HG03439 (cell line): ENCODE measurements at regions not wholly inside any gene's neighbourhood (a gene's known extent, or its start where the extent isn't known, plus 50 kb on each side); places are given as distances from the start of the nearest gene placed in this dataset.

ENCODE experiments used
- ATAC-seq: cut with Tn5 transposase; IDR thresholded peaks from one replicate; pipeline ENCODE4 v1.9.1; 2021; ENCODE audit warnings: mild to moderate bottlenecking, moderate library complexity; ENCODE audit not compliant: unreplicated experiment

DNA sequence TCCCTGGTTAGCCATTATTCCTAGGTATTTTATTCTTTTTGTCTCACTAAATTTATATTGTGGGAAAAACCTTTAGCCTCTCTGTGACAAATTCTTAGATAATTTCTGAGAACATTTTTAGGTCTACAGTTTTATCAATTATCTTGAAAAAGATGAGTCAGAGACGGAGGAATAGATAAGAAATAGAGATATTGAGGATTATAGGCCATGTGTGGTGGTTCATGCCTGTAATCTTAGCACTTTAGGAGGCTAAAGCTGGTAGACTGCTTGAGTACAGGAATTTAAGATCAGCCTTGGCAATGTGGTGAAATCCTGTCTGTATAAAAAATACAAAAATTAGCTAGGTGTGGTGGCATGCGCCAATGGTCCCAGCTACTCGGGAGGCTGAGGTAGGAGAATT is 960.2 kb downstream of the SQOR start:
- no peak for ATAC-seq

DNA sequence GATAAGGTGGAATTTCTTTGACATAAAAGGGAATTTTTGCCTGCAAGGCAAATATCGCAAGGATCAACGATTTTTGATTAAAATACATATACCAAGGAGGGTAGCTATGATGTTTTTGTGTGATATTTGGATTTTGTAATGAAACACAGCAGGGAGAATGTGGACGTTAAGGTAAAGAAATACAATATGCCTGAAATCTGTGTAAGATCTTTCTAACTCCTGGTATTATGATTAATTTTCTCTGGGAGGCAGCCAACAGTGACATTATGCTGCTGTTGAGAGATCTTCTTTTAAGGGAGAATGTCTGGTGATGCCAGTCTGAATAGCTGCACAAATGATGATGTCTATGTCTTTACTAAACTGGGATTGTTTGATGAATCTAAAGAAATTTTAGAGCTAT is 972.2 kb downstream of the SQOR start:
- ATAC-seq: no peak

DNA sequence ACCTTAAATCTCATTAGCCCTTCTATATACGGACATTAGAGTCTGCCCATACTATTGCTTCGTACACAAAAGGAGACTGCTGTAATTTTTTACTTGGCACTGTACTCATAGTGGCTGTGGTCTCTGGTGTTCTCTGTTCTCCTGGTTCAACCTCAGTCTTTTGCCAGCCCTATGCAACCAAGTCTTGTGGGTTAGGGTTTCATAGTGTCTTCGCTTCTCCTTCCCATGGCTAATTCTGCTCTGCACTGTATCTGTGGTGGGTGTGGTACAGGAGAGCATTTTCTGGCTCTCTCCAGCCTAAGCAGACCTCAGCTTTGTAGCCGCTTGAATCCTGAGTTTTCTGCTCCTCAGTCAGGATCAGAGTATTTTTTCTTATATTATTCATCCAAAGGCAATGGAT is 981.2 kb downstream of the SQOR start:
- no peak for ATAC-seq

DNA sequence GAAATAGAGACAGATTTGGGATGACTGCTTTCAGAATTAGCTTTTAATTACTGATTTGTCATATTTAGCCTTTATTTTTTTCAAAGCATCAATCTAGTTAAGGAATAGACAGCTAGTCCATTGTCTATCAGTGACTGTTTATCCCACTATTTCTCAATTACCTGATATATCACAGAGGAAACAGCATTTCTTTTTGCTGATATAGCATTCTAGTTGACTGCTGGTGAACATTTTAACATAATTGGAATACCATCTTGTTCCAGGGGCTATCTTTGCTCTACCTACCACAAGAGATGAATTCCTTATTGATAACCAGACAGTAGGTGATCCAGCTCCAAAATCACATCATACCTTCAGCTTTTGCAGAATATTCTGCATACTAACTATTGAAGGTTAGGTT is 982.7 kb downstream of the SQOR start:
- ATAC-seq: no peak

DNA sequence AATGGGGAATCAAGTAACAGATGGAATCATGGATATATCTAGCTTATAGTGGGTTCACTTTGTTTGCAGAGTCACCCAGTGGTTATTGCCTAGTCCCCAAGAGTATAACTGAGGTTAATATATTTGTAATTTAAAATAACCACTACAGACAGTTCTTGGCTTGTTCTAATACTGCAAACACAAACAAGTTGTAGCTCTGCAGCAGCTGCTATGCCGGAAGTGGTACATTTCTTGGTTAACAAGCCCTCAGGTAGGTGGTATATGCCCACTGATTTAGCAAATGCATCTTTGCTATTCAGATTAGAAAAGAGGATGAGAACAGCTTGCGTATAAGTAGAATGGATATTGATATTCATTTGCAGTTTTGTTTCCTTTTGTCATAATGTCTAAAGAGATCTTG is 984.2 kb downstream of the SQOR start:
- no peak for ATAC-seq

DNA sequence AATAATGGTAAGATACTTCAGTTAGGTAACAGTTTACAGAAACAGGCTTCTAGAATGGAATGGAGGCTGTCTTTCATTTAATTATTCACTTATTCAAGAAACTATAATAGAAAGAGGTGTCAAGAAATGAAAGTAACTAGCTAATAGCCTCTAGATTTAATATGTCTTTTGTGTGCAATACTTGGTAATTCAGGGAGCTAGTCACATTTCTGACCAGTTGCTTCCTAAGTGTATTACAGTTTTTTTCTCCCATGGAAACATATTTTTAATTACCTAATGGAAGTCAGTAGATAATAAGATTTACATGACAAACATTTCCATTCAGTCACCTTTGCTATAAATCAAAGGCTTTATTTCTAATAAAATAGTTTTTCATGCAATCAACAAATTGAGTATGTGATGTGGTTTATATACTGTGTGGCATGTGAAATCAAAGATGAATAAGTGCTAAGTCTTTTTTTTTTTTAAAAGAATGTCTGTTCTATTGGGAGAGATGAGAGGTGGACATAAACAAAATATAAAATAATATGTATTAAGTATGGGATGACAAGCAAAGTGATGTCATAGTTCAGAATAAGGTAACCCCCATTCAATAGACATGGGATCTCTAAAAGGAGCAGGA is 985.7 kb downstream of the SQOR start:
- no peak for ATAC-seq

DNA sequence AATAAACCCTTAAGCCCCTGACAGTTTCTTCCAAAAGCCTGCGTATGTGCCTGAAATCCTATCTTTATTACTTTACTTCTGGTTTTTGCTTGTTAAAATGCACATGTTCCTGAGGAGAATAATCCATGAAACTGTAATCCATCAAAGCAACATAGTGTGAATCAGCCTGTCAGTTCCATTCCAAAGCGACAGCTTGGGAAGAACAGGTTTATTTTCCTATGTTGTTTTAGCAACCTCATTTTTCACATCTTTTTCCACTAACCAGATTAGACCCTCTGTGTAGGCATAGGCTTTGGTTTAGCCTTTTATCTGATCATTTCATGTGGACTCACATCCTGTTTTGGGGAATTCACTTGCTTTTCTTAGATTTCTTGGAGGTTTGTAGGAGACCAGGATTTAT is 988.0 kb downstream of the SQOR start:
- no peak for ATAC-seq

DNA sequence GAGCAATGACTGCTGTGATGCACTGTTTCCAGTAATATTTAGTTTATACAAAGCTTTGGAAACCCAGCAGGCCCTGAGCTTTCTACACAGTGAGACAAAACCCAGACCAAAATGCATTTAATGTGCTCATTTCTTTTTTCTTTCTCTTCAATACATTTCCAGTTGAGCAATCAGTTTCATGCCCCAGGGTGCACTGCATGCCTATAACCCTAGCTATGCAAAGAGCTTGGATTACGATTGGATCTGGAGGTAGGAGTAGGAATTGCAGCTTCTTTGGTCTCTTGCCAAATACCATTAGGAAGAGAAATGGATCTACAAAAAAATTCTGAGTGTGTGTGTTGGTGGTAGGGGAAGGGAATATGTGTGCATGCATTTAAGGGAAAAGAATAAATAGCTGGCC is 1001.4 kb downstream of the SQOR start:
- ATAC-seq: no peak

DNA sequence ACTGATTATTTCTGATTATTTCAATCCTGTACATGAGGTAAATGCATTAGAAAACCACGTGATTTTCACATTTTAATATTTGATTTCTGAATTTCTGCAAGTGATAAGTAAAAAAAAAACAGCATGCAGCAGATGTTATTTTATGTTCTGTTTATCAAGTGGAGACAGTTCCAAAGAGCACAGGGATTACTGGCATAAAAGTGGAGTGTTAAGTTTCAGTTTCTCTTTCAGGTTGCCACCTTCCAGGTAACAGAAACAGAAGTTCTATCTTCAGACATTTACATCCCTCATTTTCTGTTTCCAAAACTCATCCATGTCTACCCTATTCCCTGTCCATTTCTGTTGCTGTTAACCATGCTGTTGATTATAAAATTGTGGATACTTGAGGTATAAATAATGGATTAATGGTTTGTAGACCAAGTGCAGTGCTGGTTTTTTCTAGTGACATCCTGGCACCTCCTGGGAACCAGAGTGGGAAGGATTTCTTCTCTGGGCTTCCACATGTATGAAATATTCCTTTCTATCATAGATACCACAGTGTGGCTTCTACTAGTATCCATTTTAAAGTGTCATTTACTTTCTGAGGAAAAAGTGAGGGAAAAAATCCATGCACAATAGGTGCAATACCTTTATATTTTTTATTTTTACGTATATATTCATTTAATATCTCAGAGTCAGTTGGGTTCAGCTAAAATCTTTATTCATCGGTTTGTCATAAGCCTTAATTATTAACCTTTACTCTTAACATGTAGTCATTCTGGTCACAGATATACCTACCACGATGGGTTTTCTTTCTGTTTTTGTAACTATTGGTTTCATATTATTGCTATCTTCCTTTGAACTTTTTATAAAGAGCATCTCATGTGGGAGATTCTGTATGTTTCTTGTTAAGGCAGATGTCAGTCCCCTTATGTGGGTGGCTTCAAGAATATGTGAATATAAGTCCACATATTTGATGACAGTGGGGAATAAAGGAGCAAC is 1010.0 kb downstream of the SQOR start:
- ATAC-seq: no peak

DNA sequence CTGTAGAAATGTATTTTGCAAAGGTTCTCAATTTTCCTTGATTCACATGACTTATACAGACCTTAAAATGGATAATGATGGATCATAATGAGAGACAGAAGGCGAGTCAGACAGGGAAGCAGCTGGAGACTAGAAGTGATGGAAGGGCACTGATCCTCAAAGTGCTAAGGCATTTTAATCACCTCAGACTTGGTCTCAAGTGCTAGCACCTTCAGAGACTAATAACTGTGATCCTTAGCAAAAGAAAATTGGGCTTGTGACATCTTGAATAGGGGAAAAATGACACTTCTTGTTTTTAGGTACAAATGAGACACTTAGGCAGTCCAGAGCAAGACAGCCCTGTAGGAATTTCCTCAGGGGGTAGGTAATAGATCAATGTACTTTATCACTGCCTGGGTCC is 1011.7 kb downstream of the SQOR start:
- ATAC-seq: no peak

DNA sequence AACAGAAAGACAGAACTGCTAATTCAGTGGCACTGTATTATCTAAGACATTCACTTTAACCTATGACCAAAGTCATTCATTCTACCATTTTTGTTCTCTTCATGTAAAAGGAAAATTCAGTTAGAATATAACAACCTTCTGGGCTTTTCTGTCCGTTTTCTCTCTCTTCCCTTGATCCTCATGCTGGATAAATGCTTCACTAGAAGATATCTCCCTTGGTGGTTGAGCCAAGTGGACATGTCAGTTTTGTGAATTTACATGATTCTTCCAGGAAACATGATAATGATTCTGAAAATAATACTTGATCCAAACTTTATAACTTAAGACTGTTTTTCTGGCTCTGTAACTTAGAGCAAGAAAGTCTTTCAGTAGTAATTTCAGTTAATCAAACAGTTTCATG is 1012.2 kb downstream of the SQOR start:
- ATAC-seq: no peak

DNA sequence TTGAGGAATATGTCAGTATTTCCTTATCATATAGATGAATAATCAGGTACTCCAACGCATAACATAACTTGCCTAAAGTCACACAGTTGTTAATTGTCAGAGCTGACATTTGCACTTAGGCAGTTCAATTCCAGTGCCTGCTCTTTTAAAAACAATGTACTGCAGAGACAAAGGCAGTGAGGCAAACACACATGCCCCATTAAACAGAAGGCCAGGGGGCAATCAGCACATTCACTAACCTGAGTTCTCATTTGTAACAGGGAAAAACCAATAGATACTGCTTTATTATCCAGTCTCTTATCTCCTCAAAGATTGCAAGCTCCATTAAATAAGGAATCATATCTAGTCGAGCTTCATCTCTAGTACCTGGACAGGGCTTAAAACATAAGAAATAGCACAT is 1017.4 kb downstream of the SQOR start:
- ATAC-seq: no peak

DNA sequence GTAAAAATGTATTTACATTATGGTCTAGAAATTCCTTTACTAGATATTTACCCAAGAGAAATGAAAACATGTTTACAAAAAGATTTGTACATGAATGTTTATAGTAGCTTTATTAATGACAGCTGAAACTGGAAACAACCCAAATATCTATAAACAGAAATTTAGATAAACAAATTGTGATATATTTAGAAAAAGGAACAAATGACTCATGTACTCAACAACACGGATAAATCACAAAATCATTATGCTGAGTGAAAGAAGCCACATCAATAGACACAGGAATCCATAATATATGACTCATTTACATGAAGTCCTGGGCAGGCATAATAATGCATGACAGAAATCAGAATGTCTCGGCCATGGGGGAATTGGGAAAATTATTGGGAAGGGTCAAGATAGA is 1020.2 kb downstream of the SQOR start:
- ATAC-seq: no peak

DNA sequence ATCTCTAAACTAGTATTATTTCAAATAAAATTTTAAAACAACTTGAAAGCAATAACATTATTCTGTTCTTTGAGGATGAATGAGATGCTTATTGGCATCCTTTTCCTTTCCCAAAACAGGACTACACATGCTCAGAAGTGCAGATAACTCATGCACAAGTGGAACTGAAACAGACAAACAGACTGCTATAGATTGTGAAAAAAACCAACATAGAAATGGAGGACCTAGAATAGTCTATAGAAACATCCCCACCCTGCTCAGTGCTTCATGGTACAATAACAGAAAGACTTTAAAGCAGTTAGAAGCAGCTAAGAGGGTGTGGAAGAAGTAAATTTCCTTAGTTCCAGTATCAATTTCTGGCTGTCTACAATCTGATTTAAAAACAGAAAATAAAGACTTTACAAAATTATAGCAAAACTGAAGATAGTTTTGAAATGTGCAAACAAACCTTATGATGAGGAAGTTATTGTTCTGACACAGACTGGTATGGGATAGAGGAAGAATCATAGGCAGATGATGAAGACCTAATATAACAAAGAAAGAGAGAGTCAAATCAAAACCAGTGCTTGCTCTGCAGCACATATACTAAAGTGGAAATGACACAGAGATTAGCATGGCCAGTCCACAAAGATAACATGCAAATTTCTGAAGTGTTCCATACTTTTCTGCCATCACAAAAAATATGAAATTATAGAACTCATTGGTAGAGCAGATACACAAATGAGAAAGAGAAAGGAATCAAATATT is 1025.4 kb downstream of the SQOR start:
- no peak for ATAC-seq

DNA sequence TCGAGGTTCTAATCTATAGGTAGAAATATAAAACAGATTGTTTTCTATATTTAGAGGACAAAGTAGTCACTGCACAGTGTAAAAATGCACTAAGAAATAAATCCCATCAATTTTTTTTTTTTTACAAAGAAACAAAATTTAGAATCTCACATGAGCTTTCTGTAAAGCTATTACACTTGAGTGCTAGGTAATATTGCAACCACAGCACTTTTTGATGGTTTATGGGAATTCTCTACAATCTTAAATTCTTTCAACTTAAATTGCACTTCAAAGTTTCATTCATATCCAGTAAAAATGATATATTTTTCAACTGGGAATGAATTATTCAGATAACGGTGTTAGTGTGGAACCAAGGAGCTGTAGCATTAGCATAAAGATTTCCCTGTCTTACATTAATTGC is 1035.4 kb downstream of the SQOR start:
- ATAC-seq: no peak

DNA sequence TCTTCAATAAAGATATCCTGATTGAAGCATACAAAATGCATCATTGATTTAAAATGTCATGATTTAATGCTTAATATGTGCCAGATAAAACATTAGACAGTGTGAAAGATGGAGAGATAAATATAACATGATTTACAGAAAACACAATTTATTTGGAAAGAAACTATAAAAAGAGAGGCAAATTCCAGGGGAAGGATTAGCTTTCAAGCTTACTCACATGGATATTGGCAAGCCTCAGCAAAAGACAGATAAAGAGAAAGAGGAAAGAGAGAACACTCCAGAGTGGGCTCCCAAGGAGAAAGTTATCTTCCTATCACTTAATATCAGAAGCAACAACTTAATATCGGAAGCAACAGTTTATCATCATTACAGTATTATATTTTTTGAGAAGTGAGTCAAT is 1036.5 kb downstream of the SQOR start:
- no peak for ATAC-seq

DNA sequence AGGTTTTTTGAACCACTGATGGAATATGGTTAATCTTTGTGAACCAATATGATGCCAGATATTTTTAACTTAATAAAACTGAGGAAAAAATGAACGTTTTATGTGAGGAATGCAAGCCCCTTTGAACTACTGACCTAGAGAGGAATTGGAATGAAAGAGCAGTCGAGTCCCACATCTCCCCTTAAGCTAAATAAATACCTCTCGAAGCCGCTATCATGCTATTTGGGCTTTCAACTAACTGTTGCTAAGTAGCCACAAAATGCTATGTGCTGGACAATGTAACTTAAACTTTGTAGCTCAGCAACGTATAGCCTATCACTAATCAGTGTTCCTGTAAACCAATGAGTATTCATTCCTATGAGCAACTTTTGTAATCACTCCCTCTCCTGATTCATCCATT is 1037.2 kb downstream of the SQOR start:
- ATAC-seq: no peak

DNA sequence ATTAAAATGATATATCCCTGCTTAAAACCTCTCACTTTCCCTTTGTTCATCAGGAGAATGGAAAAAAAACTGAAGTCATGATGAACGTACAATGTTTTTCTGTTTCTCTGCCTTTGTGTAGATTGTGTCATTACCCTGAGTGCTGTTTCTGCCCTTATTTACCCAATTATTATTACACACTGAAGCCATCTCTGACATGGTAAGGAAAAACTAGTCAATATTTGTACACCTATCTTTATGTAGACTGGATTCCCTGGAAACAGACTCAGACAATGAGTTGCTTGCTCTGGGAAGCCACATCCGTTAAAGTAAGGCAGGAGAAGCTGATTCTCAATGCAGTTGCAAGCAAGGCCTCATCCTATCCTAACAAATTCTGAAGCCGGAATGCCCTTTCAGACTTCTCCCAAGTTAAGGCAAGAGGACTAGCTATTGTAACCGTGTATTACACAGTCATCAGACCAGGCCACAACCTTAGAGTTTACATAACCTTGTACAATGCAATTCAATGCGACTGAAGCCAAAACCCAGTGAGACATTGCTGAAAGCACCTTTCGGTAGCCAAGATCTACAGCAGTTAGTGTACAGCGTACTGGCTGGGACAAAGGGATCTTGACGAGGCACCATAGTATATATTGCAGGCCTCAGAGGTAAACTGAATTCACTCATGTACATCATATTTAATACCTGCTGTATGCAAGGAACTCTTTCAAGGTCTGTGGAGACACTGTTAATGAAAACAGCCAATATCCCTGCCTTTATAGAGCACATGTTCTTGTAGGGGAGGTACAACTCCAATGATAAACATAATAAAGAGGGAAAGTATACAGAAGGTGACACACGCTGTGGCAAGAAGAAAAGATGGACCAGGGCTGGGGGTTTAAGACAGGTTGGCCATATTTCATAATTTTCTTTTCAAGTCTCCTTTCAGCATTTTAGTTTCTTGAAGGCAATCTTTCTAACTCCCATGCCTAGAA is 1040.8 kb upstream of the SEMA6D start:
- ATAC-seq: no peak

DNA sequence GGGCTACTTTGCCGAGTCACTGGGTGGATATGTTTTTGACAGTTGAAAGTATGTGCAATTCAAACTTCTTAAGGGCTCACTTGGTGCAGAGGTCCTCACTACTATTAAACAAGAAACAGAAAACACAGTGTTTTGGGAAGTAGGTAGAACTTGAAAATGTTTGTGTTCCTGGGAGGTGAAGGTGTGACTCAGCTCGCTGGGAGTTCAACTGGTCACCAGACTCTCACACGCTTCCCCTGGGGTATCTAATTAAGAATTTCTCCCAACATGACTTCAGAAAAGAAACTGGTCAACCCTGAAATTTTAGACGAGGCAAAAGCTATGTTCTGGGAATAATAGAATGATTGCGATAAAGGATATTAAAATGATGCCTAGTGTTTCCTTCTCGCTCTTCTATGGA is 1039.8 kb upstream of the SEMA6D start:
- ATAC-seq: no peak

DNA sequence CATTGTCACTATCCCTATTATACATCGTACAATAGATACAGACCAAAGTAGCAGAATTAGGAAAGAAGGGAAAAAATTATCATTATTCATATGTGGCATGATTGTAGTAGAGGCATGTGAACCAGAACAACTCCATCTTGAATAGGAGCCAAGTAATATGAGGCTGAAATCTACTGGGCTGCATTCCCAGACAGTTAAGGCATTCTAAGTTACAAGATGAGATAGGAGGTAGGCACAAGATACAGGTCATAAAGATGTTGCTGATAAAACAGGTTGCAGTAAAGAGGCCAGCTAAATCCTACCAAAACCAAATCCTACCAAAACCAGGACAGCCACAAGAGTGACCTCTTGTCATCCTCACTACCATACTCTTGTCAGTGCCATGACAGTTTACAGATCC is 1035.4 kb upstream of the SEMA6D start:
- no peak for ATAC-seq
